ENCODE measurements at regions not wholly inside any gene's neighbourhood (a gene's known extent, or its start where the extent isn't known, plus 50 kb on each side); places are given as distances from the start of the nearest gene placed in this dataset.

DNA sequence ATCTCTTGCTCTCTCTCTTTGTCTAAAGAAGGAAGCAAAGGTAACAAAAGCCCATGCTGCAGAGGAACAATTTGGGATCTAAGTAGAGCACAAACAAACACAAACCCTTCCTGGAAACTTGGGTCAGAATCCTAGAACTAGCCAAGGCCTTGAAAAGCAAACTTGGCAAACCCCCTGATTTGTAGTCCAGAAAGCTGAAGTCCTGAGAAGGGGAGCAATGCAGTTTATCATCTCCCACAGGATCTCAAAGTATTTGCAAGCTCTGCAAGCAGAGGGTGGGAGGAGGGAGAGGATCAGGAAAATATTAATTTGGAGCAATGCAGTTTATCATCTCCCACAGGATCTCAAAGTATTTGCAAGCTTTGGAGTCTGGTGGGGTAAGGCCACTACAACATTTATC lies 379.5 kb upstream of the FGF13 start:
- POLR2A ChIA-PET, result no interaction called here
- DNase-seq (ENCODE audit: extremely low spot score), result no peak
- TF ChIP-seq HDGF (IDR thresholded peaks at IDR 0.05; ENCODE audit: borderline replicate concordance), result no peak
- no peak for TF ChIP-seq ARNT (IDR thresholded peaks at IDR 0.05)
- CTCF ChIA-PET, result no interaction called here

DNA sequence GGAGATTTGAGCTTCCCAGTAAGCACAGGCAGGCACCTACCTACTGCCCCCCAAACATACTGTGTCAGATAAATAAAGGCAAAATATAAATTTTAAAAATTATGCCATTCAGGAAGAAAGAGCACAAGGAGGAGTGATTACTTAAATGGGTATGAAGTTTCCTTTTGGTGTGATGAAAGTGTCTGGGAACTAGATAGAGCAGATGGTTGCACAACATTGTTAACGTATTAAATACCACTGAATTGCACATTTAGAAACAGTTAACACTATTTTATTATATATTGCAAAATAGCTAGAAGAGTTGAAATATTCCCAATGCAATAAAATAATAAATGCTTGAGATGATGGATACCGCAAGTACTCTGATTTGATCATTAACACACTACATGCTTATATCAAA lies 374.7 kb upstream of the FGF13 start:
- TF ChIP-seq SUZ12 (IDR thresholded peaks at IDR 0.05) (no peak), L3MBTL2 (conservative IDR thresholded peaks at IDR 0.05) (no peak), FOXA1 (IDR thresholded peaks at IDR 0.05) (no peak), CTBP1 (IDR thresholded peaks at IDR 0.05; ENCODE audit: borderline replicate concordance) (no peak), FOXK2 (IDR thresholded peaks at IDR 0.05) (no peak), BHLHE40 (IDR thresholded peaks at IDR 0.05; ENCODE audit: borderline replicate concordance) (no peak), HDGF (IDR thresholded peaks at IDR 0.05; ENCODE audit: borderline replicate concordance) (no peak), ELF4 (IDR thresholded peaks at IDR 0.05) (no peak), LEF1 (IDR thresholded peaks at IDR 0.05; ENCODE audit: borderline replicate concordance) (no peak), NFRKB (IDR thresholded peaks at IDR 0.05) (no peak), SP1 (IDR thresholded peaks at IDR 0.05) (no peak), FOXM1 (IDR thresholded peaks at IDR 0.05; ENCODE audit: borderline replicate concordance) (no peak), ZNF384 (IDR thresholded peaks at IDR 0.05) (no peak), ARNT (IDR thresholded peaks at IDR 0.05) (no peak)
- ChIA-PET CTCF (no interaction called here), POLR2A (no interaction called here)
- DNase-seq (ENCODE audit: extremely low spot score), result no peak

DNA sequence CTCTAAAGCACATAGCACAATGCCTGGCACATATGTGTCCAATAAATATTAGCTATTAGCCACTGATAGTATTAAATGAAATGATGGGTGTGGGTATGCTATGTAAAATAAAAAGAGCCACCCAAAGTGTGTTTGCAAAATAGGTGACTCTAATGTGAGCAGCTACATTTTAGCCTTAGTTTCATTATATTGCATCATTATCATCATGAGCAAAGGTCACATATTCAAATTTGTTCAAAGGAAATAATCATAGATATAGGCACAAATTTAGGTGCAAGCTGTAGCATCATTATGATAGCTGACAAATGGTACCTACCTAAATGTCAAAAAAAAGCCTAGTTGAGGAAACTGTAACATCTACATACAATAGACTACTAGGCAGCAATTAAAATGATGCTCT lies 373.9 kb upstream of the FGF13 start:
- TF ChIP-seq, protein P1, sequence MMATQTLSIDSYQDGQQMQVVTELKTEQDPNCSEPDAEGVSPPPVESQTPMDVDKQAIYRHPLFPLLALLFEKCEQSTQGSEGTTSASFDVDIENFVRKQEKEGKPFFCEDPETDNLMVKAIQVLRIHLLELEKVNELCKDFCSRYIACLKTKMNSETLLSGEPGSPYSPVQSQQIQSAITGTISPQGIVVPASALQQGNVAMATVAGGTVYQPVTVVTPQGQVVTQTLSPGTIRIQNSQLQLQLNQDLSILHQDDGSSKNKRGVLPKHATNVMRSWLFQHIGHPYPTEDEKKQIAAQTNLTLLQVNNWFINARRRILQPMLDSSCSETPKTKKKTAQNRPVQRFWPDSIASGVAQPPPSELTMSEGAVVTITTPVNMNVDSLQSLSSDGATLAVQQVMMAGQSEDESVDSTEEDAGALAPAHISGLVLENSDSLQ (IDR thresholded peaks at IDR 0.05), result no peak
- TF ChIP-seq HDGF (IDR thresholded peaks at IDR 0.05; ENCODE audit: borderline replicate concordance), result no peak
- no peak for TF ChIP-seq CTBP1 (IDR thresholded peaks at IDR 0.05; ENCODE audit: borderline replicate concordance)
- TF ChIP-seq L3MBTL2 (conservative IDR thresholded peaks at IDR 0.05), result no peak
- TF ChIP-seq SUZ12 (IDR thresholded peaks at IDR 0.05), result no peak
- no peak for TF ChIP-seq ZNF384 (IDR thresholded peaks at IDR 0.05)
- no peak for TF ChIP-seq ARNT (IDR thresholded peaks at IDR 0.05)
- TF ChIP-seq ELF4 (IDR thresholded peaks at IDR 0.05), result no peak
- no peak for TF ChIP-seq TARDBP (IDR thresholded peaks at IDR 0.05)
- TF ChIP-seq BHLHE40 (IDR thresholded peaks at IDR 0.05; ENCODE audit: borderline replicate concordance), result no peak
- TF ChIP-seq FOXA1 (IDR thresholded peaks at IDR 0.05), result no peak
- TF ChIP-seq FOXM1 (IDR thresholded peaks at IDR 0.05; ENCODE audit: borderline replicate concordance), result no peak
- no peak for TF ChIP-seq SP1 (IDR thresholded peaks at IDR 0.05)
- TF ChIP-seq NFRKB (IDR thresholded peaks at IDR 0.05), result no peak
- no peak for TF ChIP-seq LEF1 (IDR thresholded peaks at IDR 0.05; ENCODE audit: borderline replicate concordance)
- no peak for TF ChIP-seq FOXK2 (IDR thresholded peaks at IDR 0.05)
- POLR2A ChIA-PET, result no interaction called here
- no peak for DNase-seq (ENCODE audit: extremely low spot score)
- CTCF ChIA-PET, result no interaction called here

DNA sequence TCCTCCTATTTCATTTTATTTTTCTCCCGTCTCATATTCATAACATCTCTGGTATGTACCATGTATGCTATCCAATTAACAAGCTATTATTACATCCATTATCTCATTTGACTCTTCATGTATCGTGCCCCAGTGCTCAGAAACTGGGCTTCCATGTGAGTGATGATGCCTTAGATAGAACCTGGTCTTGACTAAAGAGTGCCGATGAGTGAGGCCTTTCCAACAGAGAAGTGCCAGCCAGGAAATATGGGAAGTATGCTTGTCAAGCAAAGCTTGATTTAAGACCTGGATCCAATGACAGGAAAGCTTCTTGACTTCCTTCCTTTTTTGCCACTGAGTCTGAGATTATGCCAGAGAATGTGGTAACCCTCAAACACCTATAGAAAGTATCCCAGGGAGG lies 371.7 kb upstream of the FGF13 start:
- TF ChIP-seq ARNT (IDR thresholded peaks at IDR 0.05) (no peak), CTBP1 (IDR thresholded peaks at IDR 0.05; ENCODE audit: borderline replicate concordance) (no peak), FOXM1 (IDR thresholded peaks at IDR 0.05; ENCODE audit: borderline replicate concordance) (no peak), FOXA1 (IDR thresholded peaks at IDR 0.05) (no peak), HDGF (IDR thresholded peaks at IDR 0.05; ENCODE audit: borderline replicate concordance) (no peak), TARDBP (IDR thresholded peaks at IDR 0.05) (no peak), NFRKB (IDR thresholded peaks at IDR 0.05) (no peak), SP1 (IDR thresholded peaks at IDR 0.05) (no peak), SUZ12 (IDR thresholded peaks at IDR 0.05) (no peak), FOXK2 (IDR thresholded peaks at IDR 0.05) (no peak), L3MBTL2 (conservative IDR thresholded peaks at IDR 0.05) (no peak), LEF1 (IDR thresholded peaks at IDR 0.05; ENCODE audit: borderline replicate concordance) (no peak), ZNF384 (IDR thresholded peaks at IDR 0.05) (no peak), BHLHE40 (IDR thresholded peaks at IDR 0.05; ENCODE audit: borderline replicate concordance) (no peak), ELF4 (IDR thresholded peaks at IDR 0.05) (no peak)
- TF ChIP-seq, protein P1 (IDR thresholded peaks at IDR 0.05), result no peak
- DNase-seq (ENCODE audit: extremely low spot score), result no peak
- ChIA-PET POLR2A (no interaction called here), CTCF (no interaction called here)

DNA sequence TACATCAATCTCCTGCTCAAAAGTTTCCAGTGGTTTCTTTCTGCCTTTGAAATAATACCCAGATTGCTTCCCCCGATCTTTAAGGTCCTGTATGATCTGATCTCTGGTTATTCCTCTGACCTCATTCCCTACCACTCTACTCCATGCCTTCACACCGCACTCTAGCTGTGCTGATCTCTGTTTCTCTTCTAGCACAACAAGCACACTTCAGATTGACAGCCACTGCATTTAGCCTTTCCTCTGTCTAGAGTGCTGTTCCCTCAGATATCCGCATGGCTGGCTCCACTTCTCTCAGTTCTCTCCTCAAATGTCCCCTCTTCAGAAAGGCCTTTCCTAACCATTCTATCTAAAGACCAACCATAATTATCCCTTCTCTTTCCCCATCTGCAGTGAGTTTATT lies 370.4 kb upstream of the FGF13 start:
- no peak for DNase-seq (ENCODE audit: extremely low spot score)
- ChIA-PET POLR2A (no interaction called here), CTCF (no interaction called here)
- no peak for TF ChIP-seq ELF4 (IDR thresholded peaks at IDR 0.05)
- TF ChIP-seq ARNT (IDR thresholded peaks at IDR 0.05), result no peak
- no peak for TF ChIP-seq LEF1 (IDR thresholded peaks at IDR 0.05; ENCODE audit: borderline replicate concordance)
- TF ChIP-seq L3MBTL2 (conservative IDR thresholded peaks at IDR 0.05), result no peak
- no peak for TF ChIP-seq NFRKB (IDR thresholded peaks at IDR 0.05)

DNA sequence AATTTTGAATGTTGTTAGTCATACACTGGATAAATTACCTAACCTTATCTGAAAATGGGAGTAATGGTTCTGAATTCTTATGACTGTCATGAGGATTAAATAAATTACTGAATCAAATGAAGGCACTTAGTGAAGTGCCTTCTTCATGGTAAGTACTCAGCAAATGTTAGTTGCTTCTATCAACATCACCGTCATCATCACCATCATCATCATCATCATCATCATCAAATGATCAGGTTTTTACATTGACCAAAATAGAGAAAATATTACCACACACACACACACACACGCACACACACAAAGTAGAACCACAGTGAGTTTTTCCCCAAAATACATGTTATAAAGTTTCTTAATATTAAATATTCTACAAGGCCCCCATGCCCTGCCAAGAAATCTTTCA lies 368.3 kb upstream of the FGF13 start:
- ChIA-PET POLR2A (no interaction called here), CTCF (no interaction called here)
- TF ChIP-seq ARNT (IDR thresholded peaks at IDR 0.05) (no peak), SP1 (IDR thresholded peaks at IDR 0.05) (no peak)
- DNase-seq (ENCODE audit: extremely low spot score), result no peak

DNA sequence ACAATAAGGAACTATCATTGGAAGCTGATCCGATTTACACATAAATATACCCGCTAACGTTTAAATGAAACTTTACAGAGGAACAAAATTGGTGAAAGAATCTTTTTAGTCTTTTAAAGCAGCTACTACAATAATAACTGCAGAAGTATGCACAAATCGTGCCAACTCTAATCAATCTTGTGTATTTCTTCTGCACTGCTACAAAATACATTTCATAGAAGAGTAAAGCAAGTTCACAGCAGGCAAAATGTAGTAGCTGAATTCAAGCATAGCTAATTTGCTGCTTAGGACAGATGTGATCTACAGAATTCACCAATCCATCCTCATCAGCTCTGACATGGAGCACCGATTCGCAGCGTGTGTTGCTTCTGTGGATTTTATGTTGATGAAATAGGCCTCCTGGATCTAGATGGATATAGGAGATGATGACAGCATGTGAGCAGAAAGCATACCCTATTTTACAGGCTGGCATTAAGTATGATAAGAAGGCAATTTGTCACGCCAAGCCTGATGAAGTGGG lies 367.3 kb upstream of the FGF13 start:
- no peak for DNase-seq (ENCODE audit: extremely low spot score)
- TF ChIP-seq HDGF (IDR thresholded peaks at IDR 0.05; ENCODE audit: borderline replicate concordance) (no peak), SP1 (IDR thresholded peaks at IDR 0.05) (no peak), NFRKB (IDR thresholded peaks at IDR 0.05) (no peak), L3MBTL2 (conservative IDR thresholded peaks at IDR 0.05) (no peak), TARDBP (IDR thresholded peaks at IDR 0.05) (no peak), ZNF384 (IDR thresholded peaks at IDR 0.05) (no peak), CTBP1 (IDR thresholded peaks at IDR 0.05; ENCODE audit: borderline replicate concordance) (no peak), ELF4 (IDR thresholded peaks at IDR 0.05) (no peak), BHLHE40 (IDR thresholded peaks at IDR 0.05; ENCODE audit: borderline replicate concordance) (no peak), LEF1 (IDR thresholded peaks at IDR 0.05; ENCODE audit: borderline replicate concordance) (no peak), FOXM1 (IDR thresholded peaks at IDR 0.05; ENCODE audit: borderline replicate concordance) (no peak), FOXA1 (IDR thresholded peaks at IDR 0.05) (no peak), ARNT (IDR thresholded peaks at IDR 0.05) (no peak)
- ChIA-PET CTCF (no interaction called here), POLR2A (no interaction called here)
